HS-27A (cell line): ENCODE measurements at regions not wholly inside any gene's neighbourhood (a gene's known extent, or its start where the extent isn't known, plus 50 kb on each side); places are given as distances from the start of the nearest gene placed in this dataset.

Experiments used
- DNase-seq: peaks from one replicate; pipeline ENCODE4 v3.0.0-alpha.2; 2012; ENCODE audit warnings: low read depth, missing footprints

- DNase-seq, result no peak
Observed at GRCh38 chr11:19330416-19330815, 89.7 kb upstream of the E2F8 start.

DNA sequence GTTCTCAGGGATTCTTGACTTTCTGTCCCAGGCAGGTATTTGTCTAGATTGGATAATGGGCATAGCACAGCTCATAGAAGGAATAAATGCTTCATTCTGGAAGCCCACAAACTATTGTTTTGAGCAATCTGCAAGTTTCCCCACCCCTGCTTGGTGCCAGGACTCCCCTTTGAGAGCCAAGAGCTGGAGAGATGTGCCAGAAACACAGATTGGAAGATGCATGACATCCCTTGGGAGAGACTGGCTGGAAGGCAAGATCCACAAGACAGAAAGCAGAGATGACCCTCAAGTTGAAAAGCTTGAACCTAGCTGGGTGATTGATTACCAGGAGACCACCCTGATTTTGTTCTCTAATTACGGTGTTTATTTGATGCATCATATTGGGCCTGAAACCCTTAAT lies 89.2 kb upstream of the E2F8 start:
- no peak for DNase-seq

DNA sequence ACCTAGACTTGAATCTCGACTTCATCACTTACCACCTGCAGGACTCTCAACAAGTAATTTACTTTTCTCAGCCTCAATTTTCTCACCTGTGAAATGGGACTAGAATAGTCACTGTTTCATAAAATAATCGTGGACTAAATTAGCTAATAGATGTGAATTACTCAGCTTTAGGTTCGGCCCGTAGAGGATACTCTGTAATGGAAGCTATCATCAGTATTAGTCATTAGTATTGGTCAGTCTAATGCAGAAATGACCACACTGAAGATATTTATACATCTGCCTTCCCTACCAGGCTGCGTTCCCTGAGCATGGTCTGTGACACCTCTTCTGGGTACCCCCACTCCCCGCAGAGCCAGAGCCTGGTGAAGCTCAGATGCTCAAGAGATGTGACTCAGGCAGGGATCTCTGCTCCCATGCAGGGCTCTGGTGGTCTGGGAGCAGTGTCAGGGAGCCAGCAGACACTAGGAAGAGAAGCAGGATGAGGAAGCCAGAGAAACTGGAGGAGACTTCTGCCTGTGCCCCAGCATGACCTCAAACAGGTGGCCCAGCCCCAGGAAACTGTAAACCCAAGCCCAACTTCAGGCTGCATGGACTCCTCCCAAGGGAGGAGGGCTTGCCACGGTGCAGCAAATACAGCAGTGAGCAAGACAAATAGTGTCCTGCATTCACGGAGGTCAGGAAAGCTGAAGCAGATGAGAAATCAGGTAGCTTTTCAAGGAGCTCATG lies 88.0 kb upstream of the E2F8 start:
- DNase-seq, result no peak

DNA sequence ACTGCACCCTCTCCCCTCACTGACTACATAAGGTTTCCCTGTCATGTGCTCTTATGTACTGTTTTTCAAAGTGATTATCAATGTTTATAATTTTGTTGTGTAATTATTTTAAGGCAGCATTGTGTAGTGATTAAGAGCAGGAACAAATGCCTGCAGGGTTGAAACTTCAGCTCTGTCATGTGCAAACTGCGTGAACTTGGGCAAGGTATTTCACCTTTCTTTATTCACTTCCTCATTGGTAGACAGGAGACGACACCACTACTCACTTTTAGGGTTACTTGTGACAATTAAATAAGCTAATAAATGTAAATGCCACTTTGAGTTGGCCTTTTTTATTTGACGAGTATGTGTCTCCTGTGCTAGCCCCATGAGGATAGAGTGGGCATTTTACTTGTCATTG lies 86.5 kb upstream of the E2F8 start:
- no peak for DNase-seq

GRCh38 chr11:19326499-19326898 lies 85.8 kb upstream of the E2F8 start:
- DNase-seq, result no peak

- no peak for DNase-seq
Observed at GRCh38 chr11:19323502-19323901, 82.8 kb upstream of the E2F8 start.

DNA sequence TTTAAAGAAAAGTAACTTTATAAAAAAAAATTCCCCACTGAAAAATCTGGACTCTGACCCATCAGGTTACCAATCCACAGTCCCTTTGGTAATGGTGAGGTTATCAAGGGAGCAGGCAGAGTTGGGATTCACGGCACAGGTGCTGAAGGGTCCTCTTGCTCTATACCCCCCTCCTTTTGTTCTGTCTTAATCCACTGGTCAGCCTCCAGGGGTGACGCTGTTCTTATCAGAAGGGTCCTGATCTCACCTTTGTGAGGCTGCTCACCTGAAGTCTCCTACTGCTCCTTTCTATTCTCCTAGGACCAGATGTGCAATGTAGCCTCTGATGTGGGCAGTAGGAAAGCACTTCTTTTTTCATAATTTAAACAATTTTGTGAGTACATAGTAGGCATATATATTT lies 80.6 kb upstream of the E2F8 start:
- DNase-seq, result no peak

GRCh38 chr11:19320827-19321226 lies 80.1 kb upstream of the E2F8 start:
- no peak for DNase-seq

DNA sequence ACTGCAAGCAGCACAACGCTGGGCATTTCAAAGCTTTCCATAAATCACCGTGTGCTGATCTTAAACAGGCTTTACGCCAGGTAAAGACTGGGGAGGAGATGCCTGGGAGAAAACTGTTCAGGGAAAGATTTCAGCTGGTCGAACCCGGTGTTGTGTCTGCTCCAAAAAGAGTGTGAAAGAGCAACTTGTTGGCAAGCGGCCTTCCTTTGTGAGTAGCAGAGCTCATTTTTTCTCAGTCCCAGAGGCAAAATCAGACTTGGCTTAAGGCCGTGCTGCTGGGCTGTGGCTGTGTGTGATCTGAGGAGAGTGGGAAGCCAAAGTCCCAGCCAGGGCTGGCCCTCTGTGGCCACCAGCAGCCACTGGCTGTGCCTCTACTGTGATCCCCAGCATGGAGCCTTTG lies 75.7 kb upstream of the E2F8 start:
- DNase-seq, result no peak

- DNase-seq, result no peak
Observed at GRCh38 chr11:19315511-19315910, 74.8 kb upstream of the E2F8 start.

GRCh38 chr11:19313140-19313539 lies 72.4 kb upstream of the E2F8 start:
- no peak for DNase-seq

DNA sequence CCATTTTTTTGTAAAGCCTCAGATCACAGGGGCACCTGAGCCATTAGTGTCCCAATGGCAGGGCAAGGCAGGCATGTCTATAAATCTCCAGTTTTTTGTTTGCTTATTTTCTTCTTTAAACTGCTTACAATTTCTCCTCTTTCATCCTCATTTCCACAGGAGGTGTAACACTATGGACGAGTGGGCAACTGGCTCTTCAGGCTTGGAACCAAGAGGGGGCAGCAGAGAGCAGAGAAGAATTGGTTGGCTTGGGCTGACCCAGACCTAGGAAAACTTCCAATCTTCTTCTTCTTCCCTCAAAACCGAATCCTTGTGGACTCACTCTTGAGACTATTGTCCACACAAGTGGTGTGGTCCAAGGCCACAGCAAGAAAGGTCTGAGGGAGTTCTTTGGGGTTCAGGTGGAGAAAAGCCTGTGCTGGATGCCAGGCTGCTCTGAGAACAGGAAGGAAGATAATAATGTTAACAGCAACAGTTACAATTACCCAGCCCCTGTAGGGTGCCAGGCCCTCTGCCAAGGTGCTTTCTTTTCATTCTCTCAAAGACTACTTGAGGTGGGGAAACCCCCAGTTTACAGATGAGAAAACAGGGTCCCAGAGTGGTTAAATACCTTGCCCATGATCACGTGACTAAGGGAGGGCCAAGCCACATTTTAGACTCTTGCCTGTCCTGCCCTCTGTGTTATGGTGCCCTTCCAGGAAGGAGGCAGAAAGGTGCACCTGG lies 70.7 kb upstream of the E2F8 start:
- DNase-seq, result peak; percentile 17

- DNase-seq, result no peak
Observed at GRCh38 chr11:19307498-19307897, 66.8 kb upstream of the E2F8 start.

GRCh38 chr11:19306179-19306944 lies 65.6 kb upstream of the E2F8 start:
- no peak for DNase-seq

DNA sequence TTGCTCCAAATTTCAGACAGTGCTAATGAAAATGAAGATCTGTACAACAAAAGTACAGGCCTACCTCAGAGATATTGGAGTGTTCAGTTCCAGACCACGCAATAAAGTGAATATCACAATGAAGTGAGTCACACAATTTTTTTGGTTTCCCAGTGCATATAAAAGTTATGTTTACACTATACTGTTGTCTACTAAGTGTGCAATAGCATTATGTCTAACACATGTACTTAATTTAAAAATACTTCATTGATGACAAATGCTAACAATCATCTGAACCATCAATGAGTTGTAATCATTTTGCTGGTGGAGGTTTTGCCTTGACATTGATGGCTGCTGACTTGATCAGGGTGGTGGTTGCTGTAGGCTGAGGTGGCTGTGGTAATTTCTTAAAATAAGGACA lies 60.6 kb upstream of the E2F8 start:
- no peak for DNase-seq

DNA sequence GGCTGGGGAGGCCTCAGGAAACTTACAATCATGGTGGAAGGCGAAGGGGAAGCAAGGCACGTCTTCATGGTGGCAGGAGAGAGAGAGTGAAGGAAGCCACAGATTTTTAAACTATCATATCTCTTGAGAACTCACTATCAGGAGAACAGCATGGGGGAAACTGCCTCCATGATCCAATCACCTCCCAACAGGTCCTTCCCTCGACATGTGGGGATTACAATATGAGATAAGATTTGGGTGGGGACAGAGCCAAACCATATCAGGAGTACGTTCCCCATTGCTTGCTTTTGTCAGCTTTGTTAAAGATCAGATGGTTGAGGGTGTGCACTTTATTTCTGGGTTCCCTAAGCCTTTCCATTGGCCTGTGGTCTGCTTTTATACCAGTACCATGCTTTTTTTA lies 53.7 kb upstream of the E2F8 start:
- DNase-seq, result no peak

- DNase-seq, result no peak
Observed at GRCh38 chr11:19291064-19291463, 50.3 kb upstream of the E2F8 start.
